GM13976 (cell line): ENCODE measurements at regions not wholly inside any gene's neighbourhood (a gene's known extent, or its start where the extent isn't known, plus 50 kb on each side); places are given as distances from the start of the nearest gene placed in this dataset.

Experiments
- DNase-seq: peaks from one replicate; pipeline ENCODE4 v3.0.0; 2012; ENCODE audit warnings: low spot score
- CTCF ChIP-seq: IDR thresholded peaks from 2 replicates; pipeline ENCODE4 v1.5.1; 2012; ENCODE audit warnings: borderline replicate concordance, mild to moderate bottlenecking; ENCODE audit not compliant: insufficient read depth; ENCODE audit errors: extremely low read depth, missing control alignments, control extremely low read depth
- in situ Hi-C: fragments of 300-500 bp; cut with MboI; formaldehyde crosslinking; loops from one replicate; pipeline ENCODE4 v1.12.0; 2022; ENCODE audit warnings: low sequenced_read_pairs, mixed read lengths, inconsistent platforms; ENCODE audit not compliant: unreplicated experiment

DNA sequence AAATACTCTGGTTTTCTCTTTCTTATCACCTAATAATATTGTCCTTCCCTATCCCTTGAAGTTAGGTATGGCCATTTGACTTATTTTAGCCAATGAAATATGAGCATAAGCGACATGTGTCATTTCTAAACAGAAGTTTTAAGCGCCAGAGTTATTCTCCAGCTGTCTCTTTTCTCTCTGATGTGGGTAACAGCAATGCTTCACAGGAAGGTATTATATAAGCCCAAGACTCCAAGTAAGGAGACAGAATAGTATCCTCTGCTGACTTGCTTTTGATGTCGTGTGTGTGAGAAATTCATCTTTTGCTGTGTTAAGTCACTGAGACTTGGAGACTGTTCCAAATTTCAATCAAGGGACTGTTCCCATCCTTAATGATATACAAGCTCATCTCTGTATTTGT, 224.6 kb upstream of the NECTIN3 start:
- in situ Hi-C loops: no loop called here

DNA sequence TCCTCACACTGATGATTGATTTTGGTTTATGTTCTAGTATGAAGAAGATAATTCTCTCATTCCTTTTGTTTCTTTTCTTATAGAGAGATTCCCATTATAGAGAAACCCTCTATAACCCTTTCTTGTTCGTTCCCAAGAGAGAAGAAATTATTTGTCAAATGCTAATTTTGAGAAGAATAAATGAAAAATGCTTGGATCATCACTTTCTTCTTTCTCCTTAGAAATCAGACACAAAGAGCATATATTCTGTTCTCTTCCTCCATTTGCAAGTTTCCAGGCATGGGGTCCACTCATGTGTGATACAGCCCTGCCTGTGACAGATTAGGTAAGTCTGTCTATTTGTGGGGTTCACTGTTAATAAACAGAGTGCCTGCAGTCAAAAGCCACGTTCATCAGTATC, 222.6 kb upstream of the NECTIN3 start:
- in situ Hi-C loops: no loop called here
- no peak for TF ChIP-seq CTCF
- no peak for DNase-seq

More for the DNA sequence above, 224.6 kb upstream of the NECTIN3 start:
- no peak for DNase-seq
- TF ChIP-seq CTCF: no peak

DNA sequence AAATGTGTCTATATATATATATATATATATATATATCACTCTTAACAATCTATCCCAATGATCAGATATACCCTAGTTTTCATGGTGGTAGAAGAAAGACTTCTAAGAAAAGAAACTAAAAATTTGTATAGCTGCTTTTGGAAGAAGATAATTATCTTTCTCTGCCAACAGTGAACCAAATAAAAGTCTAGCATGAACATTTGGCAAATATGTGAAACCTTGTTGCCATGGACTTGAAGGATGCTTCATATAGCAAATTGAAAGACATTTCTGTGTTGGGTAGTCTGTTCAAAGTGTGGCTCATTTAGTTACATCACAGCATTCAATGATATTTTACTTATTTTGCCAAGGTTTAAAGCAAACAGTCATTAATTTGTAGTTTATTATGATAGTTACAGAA, 219.9 kb upstream of the NECTIN3 start:
- TF ChIP-seq CTCF: no peak
- no peak for DNase-seq
- in situ Hi-C loops: no loop called here

GRCh38 chr3:110855207-110855606, 216.4 kb upstream of the NECTIN3 start:
- DNase-seq: no peak
- no peak for TF ChIP-seq CTCF
- in situ Hi-C loops: no loop called here

DNA sequence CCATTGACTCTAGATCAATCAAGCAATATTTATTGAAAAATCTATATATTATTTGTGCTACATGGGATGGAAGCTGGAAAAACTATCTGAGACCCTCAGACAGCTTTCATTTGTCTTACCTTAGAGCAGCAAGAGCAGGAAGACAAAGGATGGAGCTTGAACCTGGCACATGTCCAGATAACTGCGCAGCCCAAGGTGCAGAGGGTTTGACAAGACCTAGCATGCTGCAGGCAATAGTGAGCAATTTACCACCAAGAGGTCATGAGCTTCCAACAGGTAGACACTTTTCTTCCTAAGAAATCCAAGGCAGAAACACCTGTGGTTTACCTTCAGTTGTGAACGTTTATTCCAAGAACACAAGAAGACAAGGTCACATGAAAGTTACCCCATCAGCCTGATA, 214.7 kb upstream of the NECTIN3 start:
- in situ Hi-C loops: no loop called here
- no peak for DNase-seq
- TF ChIP-seq CTCF: no peak

GRCh38 chr3:110858549-110858948, 213.1 kb upstream of the NECTIN3 start:
- in situ Hi-C loops: no loop called here
- TF ChIP-seq CTCF: no peak
- DNase-seq: no peak

GRCh38 chr3:110859336-110859735, 212.3 kb upstream of the NECTIN3 start:
- DNase-seq: no peak
- no peak for TF ChIP-seq CTCF
- in situ Hi-C loops: no loop called here
